GM19468 (cell line): ENCODE measurements at regions not wholly inside any gene's neighbourhood (a gene's known extent, or its start where the extent isn't known, plus 50 kb on each side); places are given as distances from the start of the nearest gene placed in this dataset.

Experiments
- ATAC-seq: cut with Tn5 transposase; IDR thresholded peaks from one replicate; pipeline ENCODE4 v1.9.1; 2021; ENCODE audit warnings: mild to moderate bottlenecking, moderate library complexity, moderate number of reproducible peaks; ENCODE audit not compliant: unreplicated experiment; ENCODE audit errors: extremely low read depth

- ATAC-seq: no peak
These were observed 143.0 kb upstream of the HDAC9 start for GRCh38 chr7:18352339-18353255.

DNA sequence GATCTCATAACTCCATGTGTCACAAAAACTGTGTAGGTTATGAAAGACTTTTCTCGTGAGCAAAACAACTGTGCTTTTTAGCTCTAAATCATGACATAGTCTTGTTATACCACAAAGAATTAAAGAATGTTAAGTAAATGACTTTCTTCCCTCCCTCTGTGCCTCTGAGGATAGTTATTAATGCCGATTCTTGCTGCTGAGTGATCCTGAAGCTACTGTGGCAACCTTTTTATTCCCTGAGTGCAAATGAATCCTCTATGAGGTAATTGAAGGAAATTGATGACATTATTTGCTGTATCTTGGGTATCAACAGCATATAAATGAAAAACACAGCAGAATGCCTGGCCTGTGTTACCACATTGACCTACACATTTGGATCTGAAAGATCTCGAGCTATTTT, 142.2 kb upstream of the HDAC9 start:
- ATAC-seq: no peak

GRCh38 chr7:18354108-18355085, 141.2 kb upstream of the HDAC9 start:
- no peak for ATAC-seq

- no peak for ATAC-seq
These were observed 139.3 kb upstream of the HDAC9 start for GRCh38 chr7:18356191-18356645.

DNA sequence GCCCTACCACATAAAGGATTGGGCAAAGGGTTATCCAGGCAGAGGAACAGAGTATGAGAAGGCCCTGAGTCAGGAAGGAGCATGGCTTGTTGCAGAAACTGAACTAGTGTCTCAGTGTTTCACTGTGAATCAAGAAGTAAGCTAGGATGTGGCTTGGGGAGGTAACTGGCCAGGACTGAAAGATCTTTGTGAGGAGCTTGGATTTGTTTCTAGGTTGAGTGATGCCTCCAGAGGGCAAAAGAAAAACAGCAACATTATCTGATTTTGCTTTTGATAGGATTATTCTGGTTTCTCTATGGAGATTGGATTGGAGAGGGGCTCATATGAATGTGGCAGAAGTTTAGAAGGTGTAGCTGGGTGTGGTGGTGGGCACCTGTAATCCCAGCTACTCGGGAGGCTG, 137.9 kb upstream of the HDAC9 start:
- peak; percentile 42 for ATAC-seq

GRCh38 chr7:18361756-18362155, 133.8 kb upstream of the HDAC9 start:
- ATAC-seq: no peak

- ATAC-seq: no peak
These were observed 131.7 kb upstream of the HDAC9 start for GRCh38 chr7:18363751-18364380.

DNA sequence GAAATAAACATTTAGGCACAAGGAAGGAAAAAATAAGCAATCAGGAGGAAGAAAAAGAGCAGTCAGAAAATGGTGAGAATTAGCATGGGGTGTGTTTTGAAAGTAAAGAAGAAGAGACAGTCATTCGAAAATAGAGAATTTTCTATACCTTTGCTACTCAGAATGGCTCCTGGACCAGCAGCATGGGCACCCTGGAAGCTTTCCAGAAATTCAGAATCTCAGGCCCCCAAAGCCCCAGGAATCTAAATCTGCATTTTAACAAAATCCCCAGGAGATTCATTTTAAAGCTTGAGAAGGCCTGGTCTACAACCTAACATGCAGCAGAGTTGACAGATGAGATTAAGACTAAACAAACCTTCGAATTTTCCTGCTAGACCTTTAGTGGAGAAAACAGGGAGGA, 131.2 kb upstream of the HDAC9 start:
- no peak for ATAC-seq

- no peak for ATAC-seq
These were observed 129.2 kb upstream of the HDAC9 start for GRCh38 chr7:18366394-18366793.

- ATAC-seq: no peak
These were observed 126.5 kb upstream of the HDAC9 start for GRCh38 chr7:18369011-18369410.

- no peak for ATAC-seq
These were observed 124.9 kb upstream of the HDAC9 start for GRCh38 chr7:18370633-18371032.

GRCh38 chr7:18378989-18379605, 116.5 kb upstream of the HDAC9 start:
- no peak for ATAC-seq

DNA sequence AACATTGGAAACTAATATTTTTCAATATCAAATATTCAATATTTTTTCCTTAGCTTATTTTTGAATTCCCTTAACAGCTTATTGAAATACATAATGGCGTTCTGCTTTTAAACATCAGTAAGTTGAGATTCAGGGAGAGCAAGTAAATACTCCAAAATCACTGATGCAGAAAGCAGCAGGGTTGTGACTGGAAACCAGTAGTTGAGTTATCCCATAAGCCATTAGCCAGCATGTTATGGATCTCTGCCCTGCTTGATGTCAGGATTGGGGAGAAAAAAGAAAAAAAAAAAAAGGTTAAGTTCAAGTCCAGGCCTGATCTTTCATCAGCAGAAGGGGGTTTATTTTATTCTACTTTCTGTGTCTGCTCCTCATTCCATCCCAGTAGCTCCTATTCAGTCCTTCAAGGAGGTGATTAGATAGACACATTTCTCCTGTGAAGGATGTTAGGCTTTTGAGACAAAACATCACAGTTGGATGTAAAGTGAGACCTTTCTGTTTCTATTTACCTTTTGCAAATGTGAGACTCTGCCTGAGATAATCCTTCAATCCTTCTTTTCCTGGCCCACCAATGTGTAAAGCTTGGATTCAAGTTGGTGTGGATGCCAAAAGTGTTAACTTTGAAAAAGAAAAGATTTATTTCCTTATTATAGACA, 110.9 kb upstream of the HDAC9 start:
- ATAC-seq: no peak

DNA sequence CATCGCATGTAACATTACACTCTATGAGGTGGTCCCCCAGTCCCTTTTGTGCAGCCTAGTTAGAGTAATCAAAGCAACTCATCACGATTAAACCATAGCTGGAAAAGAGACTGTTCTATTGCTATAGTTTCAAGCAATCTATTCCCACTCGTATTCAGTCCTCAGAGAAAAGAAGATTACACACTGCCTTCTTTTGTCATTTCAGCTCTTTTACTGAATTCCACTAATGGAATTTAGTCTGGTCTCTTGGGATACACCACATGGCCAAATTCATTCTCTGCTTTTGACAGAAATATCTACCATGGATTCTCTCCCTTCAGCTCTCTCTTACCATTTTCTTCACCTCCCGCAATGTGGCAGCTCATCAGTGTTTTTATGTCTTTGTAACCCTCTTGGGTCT, 108.9 kb upstream of the HDAC9 start:
- no peak for ATAC-seq

- no peak for ATAC-seq
These were observed 108.3 kb upstream of the HDAC9 start for GRCh38 chr7:18387191-18387735.

DNA sequence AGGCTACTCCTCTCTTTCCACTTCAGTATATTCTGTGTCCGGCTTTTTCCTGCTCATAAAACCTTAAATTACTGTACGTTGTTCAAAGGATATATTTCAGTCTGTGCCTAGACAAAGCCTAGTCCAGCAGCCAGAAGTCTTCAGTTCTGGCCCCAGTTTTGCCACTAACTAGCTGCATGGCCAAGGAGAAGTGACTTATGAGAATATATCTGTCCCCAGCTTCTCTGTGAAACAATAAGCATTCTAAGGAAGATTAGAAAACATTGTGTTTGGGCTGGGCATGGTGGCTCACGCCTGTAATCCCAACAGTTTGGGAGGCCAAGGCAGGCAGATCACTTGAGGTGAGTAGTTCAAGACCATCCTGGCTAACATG, 105.0 kb upstream of the HDAC9 start:
- no peak for ATAC-seq

GRCh38 chr7:18393465-18394118, 102.0 kb upstream of the HDAC9 start:
- no peak for ATAC-seq

DNA sequence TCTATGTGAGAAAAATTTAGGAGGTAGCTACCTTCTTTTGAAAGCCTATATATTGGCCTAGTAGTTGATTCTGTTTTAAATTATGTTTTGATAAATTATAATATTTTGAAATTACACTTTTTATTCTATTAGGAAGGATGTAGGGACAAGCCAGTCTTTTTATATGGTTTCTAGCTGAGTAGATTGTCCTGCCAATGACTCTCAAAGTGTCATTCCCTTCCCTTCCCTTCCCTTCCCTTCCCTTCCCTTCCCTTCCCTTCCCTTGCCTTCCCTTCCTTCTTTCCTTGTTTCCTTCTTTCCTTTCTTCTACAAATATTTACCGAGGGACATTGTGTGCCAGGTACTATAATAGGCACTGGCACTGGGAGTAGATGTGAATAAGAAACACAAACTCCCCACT, 99.7 kb upstream of the HDAC9 start:
- no peak for ATAC-seq

- no peak for ATAC-seq
These were observed 98.6 kb upstream of the HDAC9 start for GRCh38 chr7:18396953-18397352.
